Endothelial cell of umbilical vein (primary cell): ENCODE measurements at regions not wholly inside any gene's neighbourhood (a gene's known extent, or its start where the extent isn't known, plus 50 kb on each side); places are given as distances from the start of the nearest gene placed in this dataset.

Experiments
- BruUV-seq: library from RNA; stranded (reverse); fragments of 400-500 nt; replicated peaks from 2 replicates; lab custom pipeline; 2021; lab: Mats Ljungman, UMichigan
- CTCF ChIA-PET: fragments of 300-600, 350-600 bp; sonication (Branson Sonifier 250); formaldehyde crosslinking; loops from one replicate; lab custom pipeline; 2021; ENCODE audit warnings: antibody characterized with exemption, inconsistent platforms; lab: Charles Lee
- POLR2A ChIA-PET: fragments of 300-600, 350-600 bp; sonication (Branson Sonifier 250); formaldehyde crosslinking; loops from one replicate; lab custom pipeline; 2021; ENCODE audit warnings: antibody characterized with exemption, inconsistent platforms; lab: Charles Lee
- DNase-seq: peaks from one replicate; pipeline ENCODE4 v3.0.0-alpha.2; 2011; ENCODE audit warnings: low read depth, low spot score
- FAIRE-seq: peaks from 2 replicates; lab custom pipeline; 2011; peaks lifted over from hg19 to GRCh38; lab: Jason Lieb, UNC
- H2AFZ ChIP-seq: 2 replicates; pipeline ENCODE4 v1.6.0; 2012; ENCODE audit warnings: low read depth, low read length, control low read depth, inconsistent platforms
- H3K27ac ChIP-seq: 2 replicates; pipeline ENCODE4 v1.5.1; 2011; ENCODE audit warnings: low read depth, mild to moderate bottlenecking, control low read depth, low read length, moderate library complexity; ENCODE audit not compliant: insufficient read depth
- H3K27me3 ChIP-seq, 2 experiments: 2 replicates each; pipeline versions ENCODE4 v1.6.0 to v1.6.1; 2011; ENCODE audit warnings: low read length in 2 of 2, mixed read lengths in 1 of 2; ENCODE audit not compliant: control insufficient read depth in 2 of 2, insufficient read depth in 2 of 2
- H3K36me3 ChIP-seq, 2 experiments: 2 replicates in 1 of 2; 3 replicates in 1 of 2; pipeline ENCODE4 v1.5.1; 2011; ENCODE audit warnings: low read length in 2 of 2, mild to moderate bottlenecking in 1 of 2, moderate library complexity in 1 of 2; ENCODE audit not compliant: control insufficient read depth in 2 of 2, insufficient read depth in 2 of 2; ENCODE audit errors: extremely low read depth in 1 of 2
- H3K4me1 ChIP-seq: 3 replicates; pipeline ENCODE4 v1.5.1; 2011; ENCODE audit warnings: mild to moderate bottlenecking, low read length; ENCODE audit not compliant: control insufficient read depth, insufficient read depth; ENCODE audit errors: extremely low read depth
- H3K4me2 ChIP-seq: 2 replicates; pipeline ENCODE4 v1.6.1; 2011; ENCODE audit warnings: low read length, control low read depth, mixed read lengths; ENCODE audit not compliant: insufficient read depth
- H3K4me3 ChIP-seq, 3 experiments: fragments of 200-600 bp in 1 of 3; sonication (generic), shearing (Covaris generic) in 1 of 3; replicated peaks in 1 of 3; 2 replicates each; pipeline ENCODE4 v1.5.1; 2011 to 2016; ENCODE audit warnings: control low read depth in 3 of 3, low read length in 3 of 3, mild to moderate bottlenecking in 2 of 3, inconsistent platforms in 1 of 3, low read depth in 1 of 3, moderate library complexity in 1 of 3; ENCODE audit not compliant: insufficient read depth in 1 of 3
- H3K79me2 ChIP-seq: 2 replicates; pipeline ENCODE4 v1.6.0; 2012; ENCODE audit warnings: low read length, inconsistent platforms; ENCODE audit not compliant: control insufficient read depth, insufficient read depth
- H3K9ac ChIP-seq: replicated peaks from 2 replicates; pipeline ENCODE3; 2011; ENCODE audit warnings: low read length, control low read depth; ENCODE audit not compliant: insufficient read depth; ENCODE audit errors: extremely low read depth
- H3K9me1 ChIP-seq: replicated peaks from 3 replicates; pipeline ENCODE4 v1.6.0; 2011; ENCODE audit warnings: mild to moderate bottlenecking, low read length; ENCODE audit not compliant: control insufficient read depth, insufficient read depth; ENCODE audit errors: extremely low read depth
- H3K9me3 ChIP-seq: replicated peaks from 2 replicates; pipeline ENCODE4 v1.5.1; 2012; ENCODE audit warnings: low read length, inconsistent platforms; ENCODE audit not compliant: control insufficient read depth, insufficient read depth
- H4K20me1 ChIP-seq: replicated peaks from 2 replicates; pipeline ENCODE3; 2011; ENCODE audit warnings: mild to moderate bottlenecking, low read length; ENCODE audit not compliant: control insufficient read depth, insufficient read depth; ENCODE audit errors: extremely low read depth
- CTCF ChIP-seq, 2 donors: IDR thresholded peaks; 1 replicate in 1 of 2; 2 replicates in 1 of 2; pipeline ENCODE4 v1.5.1; 2011; ENCODE audit warnings: low read length in 2 of 2, mild to moderate bottlenecking in 2 of 2, moderate library complexity in 2 of 2, control low read depth in 1 of 2, inconsistent platforms in 1 of 2, low read depth in 1 of 2; ENCODE audit not compliant: insufficient read depth in 1 of 2; ENCODE audit errors: extremely low read depth in 1 of 2
- EZH2 ChIP-seq: IDR thresholded peaks from 2 replicates; pipeline ENCODE4 v1.6.1; 2012; ENCODE audit warnings: borderline replicate concordance, low read depth, mild to moderate bottlenecking, moderate library complexity, low read length, inconsistent platforms; ENCODE audit not compliant: severe bottlenecking
- FOS ChIP-seq: IDR thresholded peaks from 2 replicates; pipeline ENCODE4 v1.6.1; 2011; ENCODE audit warnings: mild to moderate bottlenecking, low read length, moderate library complexity, borderline replicate concordance; ENCODE audit not compliant: insufficient read depth
- GATA2 ChIP-seq: IDR thresholded peaks from 2 replicates; pipeline ENCODE4 v1.7.0; 2011; ENCODE audit warnings: low read depth, mild to moderate bottlenecking, moderate library complexity, mixed read lengths, low read length; ENCODE audit not compliant: insufficient read length, insufficient read depth
- JUN ChIP-seq: IDR thresholded peaks from 2 replicates; pipeline ENCODE4 v1.6.1; 2011; ENCODE audit warnings: borderline replicate concordance, low read depth; ENCODE audit not compliant: insufficient read length, insufficient read depth
- MAX ChIP-seq: IDR thresholded peaks from 2 replicates; pipeline ENCODE4 v1.6.1; 2011; ENCODE audit not compliant: insufficient read depth, insufficient read length
- POLR2A ChIP-seq: IDR thresholded peaks from 2 replicates; pipeline ENCODE4 v1.6.1; 2012; ENCODE audit warnings: low read depth, mild to moderate bottlenecking, control low read depth, low read length
- POLR2AphosphoS5 ChIP-seq: IDR thresholded peaks from 2 replicates; pipeline ENCODE4 v1.6.1; 2012; ENCODE audit warnings: low read depth, mild to moderate bottlenecking, control low read depth, low read length, moderate library complexity; ENCODE audit not compliant: insufficient read depth
- dilution Hi-C: fragments of 300-500 bp; cut with MboI; formaldehyde crosslinking; loops from one replicate; pipeline ENCODE4 v1.15.0; 2019; ENCODE audit warnings: low sequenced_read_pairs; ENCODE audit not compliant: extremely low pct_ligation_motif_present
- intact Hi-C: fragments of 100-400 bp; cut with micrococcal nuclease; formaldehyde crosslinking; loops from one replicate; pipeline ENCODE4 v1.10.0; 2022

- no peak for FAIRE-seq
- dilution Hi-C loops, result no loop called here
Measured at GRCh38 chr20:51861726-51862466, 59.6 kb upstream of the SALL4 start.

More at GRCh38 chr20:51861726-51862466, 59.6 kb upstream of the SALL4 start:
- DNase-seq, result no peak
- H2AFZ ChIP-seq, result no peak overlapping the region
- H3K9me3 ChIP-seq, result no peaks in the 10 kb centered on the region
- H3K4me2 ChIP-seq, result no peak overlapping the region
- no peak overlapping the region for H3K27ac ChIP-seq
- POLR2A ChIA-PET, result no interaction called here
- no peaks in the 10 kb centered on the region for H3K4me1 ChIP-seq
- no peaks in the 10 kb centered on the region for H3K36me3 ChIP-seq
- no peaks in the 10 kb centered on the region for H3K27me3 ChIP-seq
- TF ChIP-seq EZH2, result no peak
- TF ChIP-seq MAX, result no peak
- TF ChIP-seq JUN, result no peak
- no peak for TF ChIP-seq FOS
- no peak for TF ChIP-seq POLR2AphosphoS5
- TF ChIP-seq CTCF (IDR thresholded peaks at IDR 0.05; ENCODE audit: extremely low read depth in 1 of 2, insufficient read depth in 1 of 2, low read depth in 1 of 2, low read length in 2 of 2), result no peak
- TF ChIP-seq POLR2A, result no peak
- no peak for TF ChIP-seq GATA2
- no TSS peak for BruUV-seq
- CTCF ChIA-PET, result no interaction called here
- H3K79me2 ChIP-seq, result no peaks in the 10 kb centered on the region
- H3K9ac ChIP-seq, result no peak overlapping the region
- H3K9me1 ChIP-seq, result no peaks in the 10 kb centered on the region
- no peaks in the 10 kb centered on the region for H4K20me1 ChIP-seq
- no peak overlapping the region for H3K4me3 ChIP-seq
- intact Hi-C loops, result no loop called here
